GM10248 (cell line): ENCODE measurements at regions not wholly inside any gene's neighbourhood (a gene's known extent, or its start where the extent isn't known, plus 50 kb on each side); places are given as distances from the start of the nearest gene placed in this dataset.

Experiments
- CTCF ChIA-PET: fragments of 300-600 bp; sonication (Branson Sonifier 250); formaldehyde crosslinking; extraction: SDS; loops from one replicate; lab custom pipeline; 2021; ENCODE audit warnings: antibody characterized with exemption; lab: Yijun Ruan, JAX
- POLR2A ChIA-PET: fragments of 350-650 bp; sonication (Branson Sonifier 250); formaldehyde crosslinking; extraction: SDS; loops from one replicate; lab custom pipeline; 2020; ENCODE audit warnings: antibody characterized with exemption; lab: Yijun Ruan, JAX
- DNase-seq: peaks from one replicate; pipeline ENCODE4 v3.0.0; 2012; ENCODE audit errors: extremely low spot score
- CTCF ChIP-seq: IDR thresholded peaks from 2 replicates; pipeline ENCODE4 v1.5.1; 2012; ENCODE audit warnings: mild to moderate bottlenecking, low read depth; ENCODE audit errors: extremely low read depth, missing control alignments, control extremely low read depth

GRCh38 chr6:20318851-20319387 lies 82.8 kb upstream of the E2F3 start:
- ChIA-PET POLR2A (interaction anchor here (1.0 to 1.5 kb wide), 2 partner anchors 18 to 86 kb away, joined by 3 read pairs; no protein-coding TSS in a partner anchor), CTCF (interaction anchor here (1.0 to 1.7 kb wide), 10 partner anchors 8 to 211 kb away, joined by 3 to 7 read pairs (median 4); no protein-coding TSS in a partner anchor)
- TF ChIP-seq CTCF = no peak
- no peak for DNase-seq

- peak; percentile 80 for DNase-seq
- POLR2A ChIA-PET = interaction anchor here (0.8 to 1.5 kb wide), 3 partner anchors 18 to 85 kb away, joined by 3 to 4 read pairs (median 3); no protein-coding TSS in a partner anchor
- TF ChIP-seq CTCF = no peak
- CTCF ChIA-PET = interaction anchor here (1.0 to 1.7 kb wide), 10 partner anchors 9 to 210 kb away, joined by 3 to 7 read pairs (median 4); no protein-coding TSS in a partner anchor
These were observed 81.9 kb upstream of the E2F3 start for GRCh38 chr6:20319520-20320357.

- TF ChIP-seq CTCF = no peak
- ChIA-PET CTCF (interaction anchor here (1.2 kb wide), 1 partner anchor 7 kb away, joined by 3 read pairs; no protein-coding TSS in a partner anchor), POLR2A (no interaction called here)
- DNase-seq = no peak
These were observed 75.8 kb upstream of the E2F3 start for GRCh38 chr6:20325641-20326421.

- TF ChIP-seq CTCF = no peak
- POLR2A ChIA-PET = no interaction called here
- CTCF ChIA-PET = interaction anchor here (1.2 kb wide), 1 partner anchor 8 kb away, joined by 3 read pairs; no protein-coding TSS in a partner anchor
- no peak for DNase-seq
These were observed 75.3 kb upstream of the E2F3 start for GRCh38 chr6:20326422-20326728.

GRCh38 chr6:20327141-20327540 lies 74.5 kb upstream of the E2F3 start:
- TF ChIP-seq CTCF = no peak
- DNase-seq = no peak
- ChIA-PET POLR2A (interaction anchor here (0.7 kb wide), 1 partner anchor 1853 kb away, joined by 3 read pairs; no protein-coding TSS in a partner anchor), CTCF (interaction anchor here (1.2 kb wide), 1 partner anchor 9 kb away, joined by 3 read pairs; no protein-coding TSS in a partner anchor)
